Ishikawa (cell line): ENCODE measurements at regions not wholly inside any gene's neighbourhood (a gene's known extent, or its start where the extent isn't known, plus 50 kb on each side); places are given as distances from the start of the nearest gene placed in this dataset.

ENCODE experiments used
- CREB1 ChIP-seq: IDR thresholded peaks from 2 replicates; pipeline ENCODE4 v1.6.1; 2012; ENCODE audit warnings: low read depth
- EGR1 ChIP-seq: IDR thresholded peaks from 2 replicates; pipeline ENCODE4 v1.6.1; 2012
- FOXM1 ChIP-seq: IDR thresholded peaks from 2 replicates; pipeline ENCODE4 v1.6.1; 2012; ENCODE audit warnings: low read depth, borderline replicate concordance
- RAD21 ChIP-seq: IDR thresholded peaks from 2 replicates; pipeline ENCODE4 v1.6.1; 2012; ENCODE audit warnings: low read depth
- TAF1 ChIP-seq: IDR thresholded peaks from 2 replicates; pipeline ENCODE4 v1.6.1; 2012; ENCODE audit warnings: low read depth, mild to moderate bottlenecking
- TCF12 ChIP-seq: IDR thresholded peaks from 2 replicates; pipeline ENCODE4 v1.6.1; 2012; ENCODE audit warnings: low read depth
- TEAD4 ChIP-seq: IDR thresholded peaks from 2 replicates; pipeline ENCODE4 v1.6.1; 2012
- YY1 ChIP-seq: IDR thresholded peaks from 2 replicates; pipeline ENCODE4 v1.6.1; 2012; ENCODE audit warnings: low read depth
- TF ChIP-seq, protein P1 (sequence below): IDR thresholded peaks from 2 replicates; pipeline ENCODE4 v1.6.1; 2012
- TF ChIP-seq, protein P2 (sequence below): IDR thresholded peaks from 2 replicates; pipeline ENCODE4 v1.6.1; 2012
- TF ChIP-seq, protein P3 (sequence below): IDR thresholded peaks from 2 replicates; pipeline ENCODE4 v1.6.1; 2012; ENCODE audit warnings: low read depth, mild to moderate bottlenecking

DNA sequence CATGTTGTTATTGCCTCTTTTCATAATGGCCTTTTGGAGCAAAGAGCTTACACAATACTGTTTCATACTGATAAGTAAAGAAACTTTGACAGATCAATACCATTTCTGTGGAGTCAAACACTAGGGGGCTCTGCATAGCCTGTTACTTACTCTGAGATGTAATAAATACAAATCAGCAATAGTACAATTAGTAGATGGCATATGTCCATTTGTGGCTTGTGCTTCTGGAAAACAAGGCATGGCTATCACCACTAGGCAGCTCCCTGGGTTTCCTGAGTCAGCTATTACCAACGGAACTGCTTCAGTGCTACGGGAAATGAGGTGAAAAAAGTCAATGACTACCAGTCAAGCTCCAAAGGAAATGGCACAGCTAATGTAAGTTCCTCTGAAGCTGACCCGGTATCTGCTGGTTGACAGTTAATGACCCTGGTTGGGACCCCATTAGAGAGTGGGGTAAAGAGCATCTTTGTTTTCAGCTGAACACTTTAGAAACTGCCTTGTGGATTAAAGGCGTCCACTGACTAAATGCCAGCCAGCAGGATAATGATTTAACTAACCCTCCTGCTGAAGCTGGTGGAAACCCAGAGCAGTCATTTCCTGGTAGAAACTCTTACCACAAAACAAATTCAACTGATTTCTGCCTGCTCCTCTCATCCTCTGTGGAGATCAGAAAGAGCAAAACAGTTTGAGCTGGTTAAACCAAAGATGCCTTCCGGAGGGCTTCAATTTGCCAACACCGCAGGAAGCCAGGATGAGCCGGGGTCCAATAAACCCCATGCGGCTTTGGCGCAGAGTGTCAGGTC is 69.0 kb upstream of the FAM169A start:
- TF ChIP-seq, protein P1, sequence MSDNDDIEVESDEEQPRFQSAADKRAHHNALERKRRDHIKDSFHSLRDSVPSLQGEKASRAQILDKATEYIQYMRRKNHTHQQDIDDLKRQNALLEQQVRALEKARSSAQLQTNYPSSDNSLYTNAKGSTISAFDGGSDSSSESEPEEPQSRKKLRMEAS: no peak
- peak; percentile 22; the same call in 1 of the 2 replicates for TF ChIP-seq RAD21

DNA sequence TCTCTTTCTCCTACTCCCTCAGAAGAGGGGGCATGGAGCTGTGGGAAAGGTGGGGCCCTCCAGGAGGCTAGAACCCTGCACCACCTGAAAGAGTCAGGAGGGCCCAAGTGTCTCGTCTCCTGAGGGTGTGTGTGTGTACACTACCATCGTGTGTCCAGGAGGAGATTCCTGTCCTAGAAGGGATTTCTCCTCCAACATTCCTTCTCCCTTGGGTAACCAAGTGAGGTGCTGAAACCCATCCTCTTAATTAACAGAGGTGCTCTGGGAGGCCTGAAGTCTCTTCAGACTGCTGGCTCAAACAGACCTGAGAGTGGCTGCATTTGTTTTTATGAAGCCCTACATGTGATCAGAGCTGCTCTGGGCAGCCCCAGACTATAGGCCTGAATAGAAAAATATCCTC is 61.1 kb upstream of the FAM169A start:
- TF ChIP-seq TEAD4 (no peak), YY1 (no peak), CREB1 (no peak)
- TF ChIP-seq, protein P2, sequence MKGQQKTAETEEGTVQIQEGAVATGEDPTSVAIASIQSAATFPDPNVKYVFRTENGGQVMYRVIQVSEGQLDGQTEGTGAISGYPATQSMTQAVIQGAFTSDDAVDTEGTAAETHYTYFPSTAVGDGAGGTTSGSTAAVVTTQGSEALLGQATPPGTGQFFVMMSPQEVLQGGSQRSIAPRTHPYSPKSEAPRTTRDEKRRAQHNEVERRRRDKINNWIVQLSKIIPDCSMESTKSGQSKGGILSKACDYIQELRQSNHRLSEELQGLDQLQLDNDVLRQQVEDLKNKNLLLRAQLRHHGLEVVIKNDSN: no peak

GRCh38 chr5:74919487-74919886 is 53.3 kb upstream of the FAM169A start:
- TF ChIP-seq RAD21: peak; percentile 74
- no peak for TF ChIP-seq TCF12
- TF ChIP-seq, protein P2: no peak

GRCh38 chr5:74919041-74919440 is 52.9 kb upstream of the FAM169A start:
- TF ChIP-seq, protein P3, sequence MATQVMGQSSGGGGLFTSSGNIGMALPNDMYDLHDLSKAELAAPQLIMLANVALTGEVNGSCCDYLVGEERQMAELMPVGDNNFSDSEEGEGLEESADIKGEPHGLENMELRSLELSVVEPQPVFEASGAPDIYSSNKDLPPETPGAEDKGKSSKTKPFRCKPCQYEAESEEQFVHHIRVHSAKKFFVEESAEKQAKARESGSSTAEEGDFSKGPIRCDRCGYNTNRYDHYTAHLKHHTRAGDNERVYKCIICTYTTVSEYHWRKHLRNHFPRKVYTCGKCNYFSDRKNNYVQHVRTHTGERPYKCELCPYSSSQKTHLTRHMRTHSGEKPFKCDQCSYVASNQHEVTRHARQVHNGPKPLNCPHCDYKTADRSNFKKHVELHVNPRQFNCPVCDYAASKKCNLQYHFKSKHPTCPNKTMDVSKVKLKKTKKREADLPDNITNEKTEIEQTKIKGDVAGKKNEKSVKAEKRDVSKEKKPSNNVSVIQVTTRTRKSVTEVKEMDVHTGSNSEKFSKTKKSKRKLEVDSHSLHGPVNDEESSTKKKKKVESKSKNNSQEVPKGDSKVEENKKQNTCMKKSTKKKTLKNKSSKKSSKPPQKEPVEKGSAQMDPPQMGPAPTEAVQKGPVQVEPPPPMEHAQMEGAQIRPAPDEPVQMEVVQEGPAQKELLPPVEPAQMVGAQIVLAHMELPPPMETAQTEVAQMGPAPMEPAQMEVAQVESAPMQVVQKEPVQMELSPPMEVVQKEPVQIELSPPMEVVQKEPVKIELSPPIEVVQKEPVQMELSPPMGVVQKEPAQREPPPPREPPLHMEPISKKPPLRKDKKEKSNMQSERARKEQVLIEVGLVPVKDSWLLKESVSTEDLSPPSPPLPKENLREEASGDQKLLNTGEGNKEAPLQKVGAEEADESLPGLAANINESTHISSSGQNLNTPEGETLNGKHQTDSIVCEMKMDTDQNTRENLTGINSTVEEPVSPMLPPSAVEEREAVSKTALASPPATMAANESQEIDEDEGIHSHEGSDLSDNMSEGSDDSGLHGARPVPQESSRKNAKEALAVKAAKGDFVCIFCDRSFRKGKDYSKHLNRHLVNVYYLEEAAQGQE: peak; percentile 72
- no peak for TF ChIP-seq TCF12

GRCh38 chr5:74918232-74918669 is 52.1 kb upstream of the FAM169A start:
- no peak for TF ChIP-seq TEAD4
- TF ChIP-seq, protein P1: no peak
- no peak for TF ChIP-seq FOXM1
- TF ChIP-seq CREB1: no peak
- TF ChIP-seq YY1: no peak
- TF ChIP-seq, protein P3: no peak
- no peak for TF ChIP-seq RAD21
- TF ChIP-seq, protein P2: no peak
- no peak for TF ChIP-seq TAF1
- TF ChIP-seq TCF12: no peak
- TF ChIP-seq EGR1: no peak

- TF ChIP-seq EGR1 (no peak), TEAD4 (no peak), TCF12 (no peak), CREB1 (no peak)
- TF ChIP-seq, protein P3: no peak
- TF ChIP-seq, protein P1: no peak
Observed at GRCh38 chr5:74916831-74917710, 50.9 kb upstream of the FAM169A start.
